Astrocyte of the cerebellum (primary cell): ENCODE measurements at regions not wholly inside any gene's neighbourhood (a gene's known extent, or its start where the extent isn't known, plus 50 kb on each side); places are given as distances from the start of the nearest gene placed in this dataset.

Experiments
- DNase-seq: peaks from one replicate; pipeline ENCODE4 v3.0.0-alpha.2; 2011; ENCODE audit warnings: low read depth
- H3K4me3 ChIP-seq: 2 replicates; pipeline ENCODE4 v1.5.1; 2011; ENCODE audit warnings: mild to moderate bottlenecking, low read depth, low read length, moderate library complexity
- CTCF ChIP-seq: IDR thresholded peaks from 2 replicates; pipeline ENCODE4 v1.5.1; 2012; ENCODE audit warnings: low read length, low read depth, moderate library complexity, mild to moderate bottlenecking; ENCODE audit errors: missing control alignments
- in situ Hi-C: cut with HindIII; loops from 2 replicates; pipeline ENCODE4 v1.10.0; 2017; ENCODE audit warnings: low sequenced_read_pairs

- in situ Hi-C loops = no loop called here
- H3K4me3 ChIP-seq = no peak overlapping the region
- no peak for TF ChIP-seq CTCF
- DNase-seq = no peak
Observed at GRCh38 chr15:70279096-70279495, 181.4 kb upstream of the TLE3 start.

- no peak for TF ChIP-seq CTCF
- in situ Hi-C loops = no loop called here
- no peak overlapping the region for H3K4me3 ChIP-seq
- DNase-seq = no peak
Observed at GRCh38 chr15:70278644-70279043, 180.9 kb upstream of the TLE3 start.

GRCh38 chr15:70277556-70277955 lies 179.8 kb upstream of the TLE3 start:
- TF ChIP-seq CTCF = no peak
- no peak overlapping the region for H3K4me3 ChIP-seq
- in situ Hi-C loops = no loop called here
- DNase-seq = no peak

- TF ChIP-seq CTCF = no peak
- no peak for DNase-seq
- in situ Hi-C loops = no loop called here
- no peak overlapping the region for H3K4me3 ChIP-seq
Observed at GRCh38 chr15:70276401-70276800, 178.7 kb upstream of the TLE3 start.

GRCh38 chr15:70275461-70276138 lies 177.9 kb upstream of the TLE3 start:
- in situ Hi-C loops = no loop called here

GRCh38 chr15:70274908-70275307 lies 177.2 kb upstream of the TLE3 start:
- TF ChIP-seq CTCF = no peak
- in situ Hi-C loops = no loop called here

More at GRCh38 chr15:70275461-70276138, 177.9 kb upstream of the TLE3 start:
- H3K4me3 ChIP-seq = no peak overlapping the region
- TF ChIP-seq CTCF = no peak
- DNase-seq = no peak

More at GRCh38 chr15:70274908-70275307, 177.2 kb upstream of the TLE3 start:
- H3K4me3 ChIP-seq = no peak overlapping the region
- DNase-seq = no peak
